ENCODE measurements at regions not wholly inside any gene's neighbourhood (a gene's known extent, or its start where the extent isn't known, plus 50 kb on each side); places are given as distances from the start of the nearest gene placed in this dataset.
"Not testable (repeated sequence)": the region's sequence is repeated elsewhere in the genome, so short reads cannot be mapped to it uniquely, and the experiment has no call there.

DNA sequence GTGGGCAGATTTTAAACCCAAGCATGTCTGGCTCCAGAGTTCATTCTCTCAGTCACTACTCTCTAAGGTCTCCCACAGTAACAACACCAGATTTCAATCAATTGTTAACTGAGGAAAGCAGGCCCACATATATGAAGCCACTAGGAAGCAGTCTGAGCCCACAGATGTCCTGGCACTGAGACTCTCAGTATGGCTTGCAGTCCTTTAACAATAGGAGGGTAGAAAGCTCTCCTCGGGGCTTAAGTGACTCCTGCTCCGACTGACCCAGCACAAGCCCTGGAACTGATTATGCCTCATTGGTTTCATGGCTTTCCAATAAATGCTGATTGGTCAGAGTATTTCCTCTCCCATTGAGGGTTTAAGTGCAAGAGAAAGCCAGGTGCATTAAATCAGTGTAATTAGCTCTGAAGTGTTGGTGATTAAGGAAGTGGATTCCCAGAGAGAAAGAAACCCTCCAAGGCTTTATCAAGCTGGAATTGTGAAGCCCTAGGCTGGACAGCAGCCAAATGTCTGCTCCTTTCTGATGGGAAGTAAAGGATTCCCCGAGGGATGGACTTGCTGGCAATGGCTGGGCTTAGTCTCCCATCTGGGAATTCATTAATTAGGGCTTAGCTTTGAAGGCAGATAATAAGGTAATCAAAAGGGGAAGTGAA is 76.6 kb upstream of the PROKR2 start:
- DNase-seq (ENCODE audit: low read depth, low spot score): no peak

DNA sequence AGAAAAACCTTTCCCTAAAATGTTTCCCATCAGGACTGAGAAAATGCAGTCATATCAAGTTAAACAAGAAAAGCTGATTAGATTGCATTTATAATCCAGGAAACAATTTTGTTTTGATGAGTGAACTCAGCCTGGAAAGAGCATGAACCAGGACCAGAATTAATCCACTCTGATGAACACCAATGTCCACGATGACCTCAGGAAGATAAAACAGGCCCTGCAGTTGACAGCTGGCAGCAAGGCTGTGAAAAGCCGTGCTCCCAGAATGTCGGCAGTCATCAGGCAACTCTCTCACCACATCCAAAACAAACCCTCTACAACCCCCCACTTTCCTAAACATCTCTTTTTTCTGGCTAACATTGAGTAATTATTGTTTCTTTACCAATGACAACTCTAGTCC is 74.0 kb upstream of the PROKR2 start:
- no peak for DNase-seq (ENCODE audit: low read depth, low spot score)

GRCh38 chr20:5386846-5387245 is 70.1 kb upstream of the PROKR2 start:
- DNase-seq (ENCODE audit: low read depth, low spot score): not testable (repeated sequence)

GRCh38 chr20:5381527-5381926 is 64.8 kb upstream of the PROKR2 start:
- DNase-seq (ENCODE audit: low read depth, low spot score): not testable (repeated sequence)

DNA sequence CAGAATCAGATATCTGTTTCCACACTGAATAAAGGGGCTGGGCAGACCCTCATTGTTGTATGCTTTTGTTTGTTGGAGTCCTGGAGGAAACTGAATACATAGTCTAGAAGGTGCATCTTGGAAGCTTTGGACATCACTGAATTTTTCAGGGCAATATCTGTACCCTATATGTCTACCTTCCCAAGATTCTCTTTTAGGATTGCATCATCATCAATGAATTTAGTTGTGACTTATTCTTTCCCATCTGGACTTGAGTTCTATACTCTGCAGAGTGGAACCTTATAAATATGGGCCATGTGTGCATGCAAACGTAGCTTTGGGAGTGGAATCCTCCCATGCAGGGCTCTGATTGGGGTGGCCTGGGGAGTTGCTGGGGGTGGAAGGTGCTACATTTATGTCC is 60.7 kb upstream of the PROKR2 start:
- no peak for DNase-seq (ENCODE audit: low read depth, low spot score)

DNA sequence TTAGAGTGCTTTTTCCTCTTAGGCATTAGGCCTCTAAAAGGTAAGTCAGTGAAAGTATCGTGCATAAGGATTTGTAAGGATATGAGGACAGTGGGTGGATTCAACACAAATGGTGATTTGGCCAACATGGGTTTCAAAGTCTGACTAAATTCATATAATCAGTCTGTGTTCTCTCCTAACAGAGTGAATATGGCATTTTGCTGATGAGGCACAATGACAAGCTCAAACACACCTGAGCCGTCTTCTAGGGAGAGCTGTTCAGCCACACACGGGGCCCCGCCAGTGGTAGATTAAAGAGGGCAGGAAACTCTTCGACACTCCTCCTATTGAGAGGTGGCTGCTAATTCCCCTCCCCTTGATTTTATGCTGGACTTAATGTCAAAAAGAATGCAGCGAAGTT is 59.5 kb upstream of the PROKR2 start:
- no peak for DNase-seq (ENCODE audit: low read depth, low spot score)

DNA sequence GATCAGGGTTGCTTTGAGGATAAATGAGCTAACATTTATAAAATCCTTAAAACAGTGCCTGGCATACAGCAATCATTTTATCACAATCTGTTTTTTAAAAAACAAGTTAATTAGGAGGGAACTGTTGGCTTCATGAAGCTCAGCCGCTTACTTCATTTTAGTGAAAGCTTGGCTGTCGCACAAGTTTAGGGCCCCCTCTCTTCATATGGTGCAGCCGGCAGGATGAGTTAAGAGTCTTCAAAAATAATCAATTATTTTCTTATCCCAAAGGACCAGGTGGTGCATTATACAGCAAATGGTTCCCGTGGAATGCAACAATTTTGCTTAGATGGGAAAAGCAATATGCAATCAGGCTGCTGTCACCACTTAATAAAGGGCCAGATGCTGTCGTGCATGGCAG is 57.4 kb upstream of the PROKR2 start:
- DNase-seq (ENCODE audit: low read depth, low spot score): no peak

DNA sequence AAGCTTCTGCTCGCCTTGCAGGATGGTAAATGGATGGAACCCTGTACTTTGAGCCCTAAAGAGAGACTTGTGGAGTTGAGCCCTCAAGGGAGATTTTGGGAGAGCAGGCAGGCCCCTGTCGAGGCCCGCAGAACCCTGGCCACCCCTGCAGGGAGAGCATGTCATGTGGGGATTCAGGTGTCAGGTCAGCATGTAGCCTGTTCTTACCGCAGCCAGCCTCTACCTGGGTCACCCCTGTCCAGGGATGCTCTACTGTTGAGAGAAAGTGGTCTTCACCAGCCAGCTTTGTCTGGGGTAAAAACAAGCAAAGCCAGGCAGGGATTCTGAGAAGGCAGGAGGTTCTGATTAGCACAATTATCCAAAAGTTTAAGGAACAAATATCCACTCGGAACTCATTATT is 55.6 kb upstream of the PROKR2 start:
- DNase-seq (ENCODE audit: low read depth, low spot score): no peak

GRCh38 chr20:5369629-5370028 is 52.9 kb upstream of the PROKR2 start:
- no peak for DNase-seq (ENCODE audit: low read depth, low spot score)

All from activated CD4-positive, CD25-positive, alpha-beta regulatory T cell treated with anti-CD3 and anti-CD28 coated beads, Interleukin-2, amount 50 U/mL, for 16 hours (primary cell).